22Rv1 (cell line): ENCODE measurements at regions not wholly inside any gene's neighbourhood (a gene's known extent, or its start where the extent isn't known, plus 50 kb on each side); places are given as distances from the start of the nearest gene placed in this dataset.

Source experiments
- H3K27ac ChIP-seq: fragments of 450-650 bp; 2 replicates; pipeline ENCODE4 v1.5.1; 2017
- ZFX ChIP-seq: fragments of 450-650 bp; IDR thresholded peaks from 2 replicates; pipeline ENCODE4 v1.6.1; 2017; ENCODE audit warnings: antibody characterized with exemption, borderline replicate concordance
- TF ChIP-seq, protein P1 (sequence below): fragments of 450-650 bp; IDR thresholded peaks from 2 replicates; pipeline ENCODE4 v1.5.1; 2017; ENCODE audit warnings: mild to moderate bottlenecking

DNA sequence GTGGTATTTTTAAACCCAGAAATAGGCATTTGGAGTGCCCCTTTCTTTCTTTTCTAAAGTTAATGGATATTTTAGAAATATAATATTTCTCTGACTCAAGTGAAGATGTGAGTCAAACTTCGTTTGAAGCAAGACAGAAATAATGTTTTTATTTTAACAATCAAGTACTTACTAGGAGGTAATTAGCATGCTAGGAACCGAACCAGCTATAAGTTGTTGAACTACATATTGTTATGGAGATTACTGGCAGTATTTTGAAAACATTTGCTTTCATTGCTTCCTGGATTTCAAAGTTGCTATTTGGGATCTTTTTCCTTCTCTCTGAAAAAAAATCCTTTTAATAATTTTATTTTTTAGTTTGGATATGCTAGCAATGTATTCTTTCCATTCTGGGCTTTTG is 225.2 kb downstream of the NEDD1 start:
- H3K27ac ChIP-seq = no peak overlapping the region
- TF ChIP-seq ZFX = no peak
- TF ChIP-seq, protein P1, sequence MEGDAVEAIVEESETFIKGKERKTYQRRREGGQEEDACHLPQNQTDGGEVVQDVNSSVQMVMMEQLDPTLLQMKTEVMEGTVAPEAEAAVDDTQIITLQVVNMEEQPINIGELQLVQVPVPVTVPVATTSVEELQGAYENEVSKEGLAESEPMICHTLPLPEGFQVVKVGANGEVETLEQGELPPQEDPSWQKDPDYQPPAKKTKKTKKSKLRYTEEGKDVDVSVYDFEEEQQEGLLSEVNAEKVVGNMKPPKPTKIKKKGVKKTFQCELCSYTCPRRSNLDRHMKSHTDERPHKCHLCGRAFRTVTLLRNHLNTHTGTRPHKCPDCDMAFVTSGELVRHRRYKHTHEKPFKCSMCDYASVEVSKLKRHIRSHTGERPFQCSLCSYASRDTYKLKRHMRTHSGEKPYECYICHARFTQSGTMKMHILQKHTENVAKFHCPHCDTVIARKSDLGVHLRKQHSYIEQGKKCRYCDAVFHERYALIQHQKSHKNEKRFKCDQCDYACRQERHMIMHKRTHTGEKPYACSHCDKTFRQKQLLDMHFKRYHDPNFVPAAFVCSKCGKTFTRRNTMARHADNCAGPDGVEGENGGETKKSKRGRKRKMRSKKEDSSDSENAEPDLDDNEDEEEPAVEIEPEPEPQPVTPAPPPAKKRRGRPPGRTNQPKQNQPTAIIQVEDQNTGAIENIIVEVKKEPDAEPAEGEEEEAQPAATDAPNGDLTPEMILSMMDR = no peak

DNA sequence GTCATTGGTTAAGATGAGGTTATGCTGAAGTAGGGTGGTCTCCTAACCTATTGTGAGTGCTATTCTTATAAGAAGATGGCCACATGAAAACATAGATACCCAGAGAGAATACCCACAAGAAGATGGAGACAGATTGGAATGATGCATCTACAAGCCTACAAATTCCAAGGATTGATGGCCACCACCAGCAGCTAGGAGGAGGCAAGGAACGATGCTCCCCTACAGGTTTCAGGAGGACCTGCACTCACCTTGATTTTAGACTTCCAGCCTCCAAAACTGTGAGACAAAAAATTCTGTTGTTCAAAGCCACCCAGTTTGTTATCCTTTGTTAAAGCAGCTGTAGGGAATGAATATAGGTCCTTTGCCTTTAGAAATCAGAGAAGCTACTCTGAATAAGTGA is 227.4 kb downstream of the NEDD1 start:
- H3K27ac ChIP-seq = no peak overlapping the region
- TF ChIP-seq, protein P1 = peak; percentile 35
- no peak for TF ChIP-seq ZFX

DNA sequence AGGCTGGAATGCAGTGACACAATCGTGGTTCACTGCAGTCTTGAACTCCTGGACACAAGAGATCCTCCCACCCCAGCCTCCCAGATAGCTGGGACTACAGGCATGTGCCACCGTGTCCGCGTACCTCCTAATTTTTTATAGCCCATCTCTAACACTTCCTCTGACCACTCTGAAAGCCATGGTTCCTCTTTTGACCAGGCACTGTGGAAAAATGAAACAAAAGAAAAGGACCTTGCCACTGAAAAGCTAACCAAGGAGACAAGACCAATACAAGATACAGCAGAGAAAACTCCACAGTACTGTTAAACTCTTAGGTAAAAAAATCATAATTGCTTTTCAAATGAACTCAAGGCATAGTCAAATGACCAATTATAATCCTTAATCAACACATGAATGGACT is 233.3 kb downstream of the NEDD1 start:
- no peak overlapping the region for H3K27ac ChIP-seq
- TF ChIP-seq ZFX = no peak
- TF ChIP-seq, protein P1 = no peak

DNA sequence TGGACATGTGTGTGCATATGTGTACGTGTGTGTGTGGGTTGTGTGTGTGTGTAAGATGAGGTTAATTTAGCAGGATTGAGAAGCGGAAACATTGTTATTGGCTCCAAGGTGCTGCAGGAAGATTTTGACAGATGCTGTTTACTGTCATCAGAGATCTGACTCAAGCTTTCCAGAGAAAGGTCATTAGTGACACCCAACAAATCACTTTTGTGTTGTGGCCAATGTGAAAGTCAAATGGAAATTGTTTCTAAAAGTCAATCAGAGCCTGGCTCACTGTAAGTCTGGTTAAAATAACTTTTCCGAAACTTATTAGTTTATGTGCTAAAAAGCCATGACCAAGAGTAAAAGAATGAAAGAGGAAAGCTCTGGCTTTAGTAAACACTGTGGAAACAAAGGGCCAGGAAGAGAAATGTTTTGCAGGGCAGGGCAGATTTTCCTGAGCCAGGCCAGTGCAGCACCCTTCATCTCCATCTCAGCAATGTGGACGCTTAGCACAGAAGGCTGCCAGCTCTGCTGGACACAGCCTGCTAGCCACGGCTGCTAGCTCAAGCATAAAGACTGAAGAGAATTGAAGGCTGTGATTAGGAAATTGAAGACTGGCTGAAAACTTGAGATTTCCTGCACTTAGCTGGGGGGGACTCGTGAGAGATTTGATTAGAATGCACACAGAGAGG is 235.8 kb downstream of the NEDD1 start:
- no peak for TF ChIP-seq ZFX
- TF ChIP-seq, protein P1 = no peak
- H3K27ac ChIP-seq = no peak overlapping the region

DNA sequence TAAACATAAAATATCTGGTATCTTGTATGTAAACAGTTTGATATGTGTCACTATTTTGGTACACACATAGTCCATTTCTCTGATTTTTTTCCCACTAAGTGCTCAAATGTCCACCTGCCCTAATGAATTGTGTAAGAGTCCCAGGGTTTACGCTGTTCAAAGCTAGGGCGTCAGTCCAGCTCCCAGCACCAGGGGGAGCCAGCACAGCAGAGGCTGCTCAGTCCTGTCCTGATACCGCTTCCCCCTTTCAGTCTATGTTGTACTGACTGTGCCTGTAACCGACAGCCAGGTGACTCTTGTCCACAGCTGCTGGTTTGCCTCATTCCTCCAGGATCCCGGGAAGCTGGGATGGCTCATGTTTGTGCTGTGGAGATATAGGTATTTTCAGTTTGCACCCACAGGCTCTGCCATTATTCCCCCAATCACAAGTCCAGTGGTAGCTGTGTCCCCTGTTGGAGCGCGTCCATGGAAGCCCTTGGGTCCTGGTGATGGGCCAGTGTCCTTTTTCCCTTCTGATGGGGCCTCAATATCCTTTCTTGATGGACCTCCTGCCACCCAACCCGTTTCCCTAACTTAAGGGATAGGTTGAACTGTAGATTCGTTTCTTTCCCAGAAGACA is 242.0 kb downstream of the NEDD1 start:
- no peak for TF ChIP-seq ZFX
- TF ChIP-seq, protein P1 = peak; percentile 99
- H3K27ac ChIP-seq = no peak overlapping the region

DNA sequence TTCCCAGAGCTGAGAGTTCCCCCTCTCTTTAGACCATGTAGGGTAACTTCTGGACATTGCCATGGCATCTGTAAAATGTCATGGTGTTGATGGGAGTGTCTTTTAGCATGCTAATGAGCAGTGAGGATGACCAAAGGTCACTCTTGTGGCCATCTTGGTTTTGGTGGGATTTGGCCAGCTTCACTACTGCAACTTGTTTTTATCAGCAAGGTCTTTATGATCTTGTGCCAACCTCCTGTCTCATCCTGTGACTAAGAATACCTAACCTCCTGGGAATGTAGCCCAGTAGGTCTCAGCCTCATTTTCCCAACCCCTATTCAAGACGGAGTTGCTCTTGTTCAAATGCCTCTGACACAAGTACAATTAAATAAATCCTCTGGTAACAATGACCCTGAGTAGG is 244.4 kb downstream of the NEDD1 start:
- no peak overlapping the region for H3K27ac ChIP-seq
- TF ChIP-seq ZFX = no peak
- TF ChIP-seq, protein P1 = no peak

DNA sequence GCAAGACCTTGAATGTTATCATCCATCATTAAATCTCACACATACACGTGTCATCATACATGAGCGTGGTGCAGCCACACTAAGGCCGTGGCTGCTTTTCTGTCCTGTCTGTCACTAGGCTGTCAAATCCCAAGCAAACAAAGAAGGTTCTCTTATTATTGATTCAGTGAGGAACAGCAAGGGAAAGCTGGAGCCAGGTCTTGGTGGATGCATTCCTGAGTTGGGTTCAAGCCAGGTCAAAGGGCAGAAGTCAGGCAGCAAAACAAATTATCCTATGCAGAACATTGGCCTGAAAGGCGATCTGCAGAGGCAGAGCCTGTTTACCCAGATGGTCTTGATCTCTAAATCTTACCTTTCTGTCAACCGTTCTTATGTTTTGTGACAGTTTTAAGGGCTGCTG is 252.3 kb downstream of the NEDD1 start:
- H3K27ac ChIP-seq = peak overlapping the region; percentile 50
- TF ChIP-seq, protein P1 = no peak
- TF ChIP-seq ZFX = no peak
